ENCODE measurements at regions not wholly inside any gene's neighbourhood (a gene's known extent, or its start where the extent isn't known, plus 50 kb on each side); places are given as distances from the start of the nearest gene placed in this dataset.

DNA sequence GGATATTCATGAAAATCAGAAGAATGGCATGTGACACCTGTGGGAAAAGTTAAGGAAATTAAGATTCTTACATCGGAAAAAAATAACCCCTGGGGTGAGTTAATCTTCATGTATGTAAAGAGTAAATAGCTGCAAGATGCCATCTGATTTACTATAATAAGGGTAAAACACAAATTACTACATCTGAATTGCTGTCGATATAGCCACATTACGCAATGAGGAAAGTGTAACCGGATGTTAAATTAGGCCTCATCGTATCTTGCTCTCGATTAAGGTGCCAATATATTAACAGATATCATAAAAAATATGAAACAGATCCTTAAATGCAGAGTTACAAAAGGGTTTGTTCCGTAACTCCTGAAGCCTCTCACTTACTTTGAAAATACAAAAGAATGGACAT lies 87.4 kb upstream of the ID4 start:
- no peak for TF ChIP-seq CTCF (IDR thresholded peaks at IDR 0.05; ENCODE audit: low read length)
- TF ChIP-seq EZH2 (optimal IDR thresholded peaks at IDR 0.05; ENCODE audit: low read depth, low read length) = no peak
- TF ChIP-seq EZH2phosphoT487 (IDR thresholded peaks at IDR 0.05; ENCODE audit: low read length) = no peak

Measured in MM.1S (cell line).